OCI-LY3 (cell line): ENCODE measurements at regions not wholly inside any gene's neighbourhood (a gene's known extent, or its start where the extent isn't known, plus 50 kb on each side); places are given as distances from the start of the nearest gene placed in this dataset.

Experiments
- H2AFZ ChIP-seq: fragments of 200-600, 300-600 bp; shearing (Covaris generic); 2 replicates; pipeline ENCODE4 v1.6.0; 2014; ENCODE audit warnings: antibody characterized with exemption, low read depth, low read length
- H3K27ac ChIP-seq: fragments of 200-600, 300-600 bp; sonication (generic); 2 replicates; pipeline ENCODE4 v1.5.1; 2014; ENCODE audit warnings: mild to moderate bottlenecking, low read length, moderate library complexity, mixed read lengths
- H3K27me3 ChIP-seq: fragments of 200-600, 300-600 bp; sonication (generic); 2 replicates; pipeline ENCODE4 v1.6.1; 2014; ENCODE audit warnings: low read depth, low read length, mixed read lengths
- H3K36me3 ChIP-seq: fragments of 200-600, 300-600 bp; sonication (generic); replicated peaks from 2 replicates; pipeline ENCODE3; 2014; ENCODE audit warnings: low read depth, low read length, mixed read lengths
- H3K4me1 ChIP-seq: fragments of 300-600, 200-600 bp; sonication (generic); 2 replicates; pipeline ENCODE4 v1.6.1; 2014; ENCODE audit warnings: low read length, mixed read lengths
- H3K4me2 ChIP-seq: fragments of 200-600, 300-600 bp; sonication (generic); 2 replicates; pipeline ENCODE4 v1.6.1; 2014; ENCODE audit warnings: low read length, mixed read lengths
- H3K4me3 ChIP-seq: fragments of 300-600, 200-600 bp; sonication (generic); 2 replicates; pipeline ENCODE4 v1.5.1; 2014; ENCODE audit warnings: antibody characterized with exemption, mild to moderate bottlenecking, low read length, moderate library complexity
- H3K79me2 ChIP-seq: fragments of 300-600, 200-600 bp; shearing (Covaris generic); 2 replicates; pipeline ENCODE4 v1.6.1; 2014; ENCODE audit warnings: mild to moderate bottlenecking, low read length, mixed read lengths
- H3K9ac ChIP-seq: fragments of 300-600, 200-600 bp; shearing (Covaris generic); 2 replicates; pipeline ENCODE4 v1.6.0; 2014; ENCODE audit warnings: mild to moderate bottlenecking, low read length, moderate library complexity
- H3K9me3 ChIP-seq: fragments of 200-600, 300-600 bp; shearing (Covaris generic); 2 replicates; pipeline ENCODE4 v1.6.1; 2014; ENCODE audit warnings: low read length, mixed read lengths; ENCODE audit not compliant: insufficient read depth
- H4K20me1 ChIP-seq: fragments of 200-600, 300-600 bp; sonication (generic); 2 replicates; pipeline ENCODE4 v1.6.1; 2016; ENCODE audit warnings: low read length, mixed read lengths; ENCODE audit not compliant: insufficient read depth
- EZH2phosphoT487 ChIP-seq: fragments of 200-600 bp; shearing (Covaris generic); IDR thresholded peaks from 2 replicates; pipeline ENCODE4 v1.6.1; 2018; ENCODE audit warnings: antibody characterized with exemption, mixed run types, low read depth
- TF ChIP-seq, protein P1 (sequence below): fragments of 200-600, 300-600 bp; sonication (generic); IDR thresholded peaks from 2 replicates; pipeline ENCODE4 v1.5.1; 2014; ENCODE audit warnings: antibody characterized with exemption, low read length, low read depth

GRCh38 chr3:40624189-40624769 is 99.5 kb downstream of the ZNF621 start:
- Histone ChIP-seq H3K4me2 (no peak overlapping the region), H3K36me3 (no peaks in the 10 kb centered on the region), H3K27ac (no peak overlapping the region), H3K9me3 (peaks cover 17% of the 10 kb centered on the region), H3K4me1 (peaks cover 7% of the 10 kb centered on the region), H4K20me1 (no peaks in the 10 kb centered on the region), H3K27me3 (no peaks in the 10 kb centered on the region), H3K9ac (no peak overlapping the region), H2AFZ (no peak overlapping the region), H3K4me3 (no peak overlapping the region), H3K79me2 (no peaks in the 10 kb centered on the region)
- TF ChIP-seq, protein P1, sequence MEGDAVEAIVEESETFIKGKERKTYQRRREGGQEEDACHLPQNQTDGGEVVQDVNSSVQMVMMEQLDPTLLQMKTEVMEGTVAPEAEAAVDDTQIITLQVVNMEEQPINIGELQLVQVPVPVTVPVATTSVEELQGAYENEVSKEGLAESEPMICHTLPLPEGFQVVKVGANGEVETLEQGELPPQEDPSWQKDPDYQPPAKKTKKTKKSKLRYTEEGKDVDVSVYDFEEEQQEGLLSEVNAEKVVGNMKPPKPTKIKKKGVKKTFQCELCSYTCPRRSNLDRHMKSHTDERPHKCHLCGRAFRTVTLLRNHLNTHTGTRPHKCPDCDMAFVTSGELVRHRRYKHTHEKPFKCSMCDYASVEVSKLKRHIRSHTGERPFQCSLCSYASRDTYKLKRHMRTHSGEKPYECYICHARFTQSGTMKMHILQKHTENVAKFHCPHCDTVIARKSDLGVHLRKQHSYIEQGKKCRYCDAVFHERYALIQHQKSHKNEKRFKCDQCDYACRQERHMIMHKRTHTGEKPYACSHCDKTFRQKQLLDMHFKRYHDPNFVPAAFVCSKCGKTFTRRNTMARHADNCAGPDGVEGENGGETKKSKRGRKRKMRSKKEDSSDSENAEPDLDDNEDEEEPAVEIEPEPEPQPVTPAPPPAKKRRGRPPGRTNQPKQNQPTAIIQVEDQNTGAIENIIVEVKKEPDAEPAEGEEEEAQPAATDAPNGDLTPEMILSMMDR = no peak
- no peak for TF ChIP-seq EZH2phosphoT487

- Histone ChIP-seq H3K79me2 (no peaks in the 10 kb centered on the region), H3K4me1 (peaks cover 7% of the 10 kb centered on the region), H4K20me1 (no peaks in the 10 kb centered on the region), H3K27ac (no peak overlapping the region), H3K9ac (no peak overlapping the region), H3K9me3 (peaks cover 19% of the 10 kb centered on the region), H3K27me3 (no peaks in the 10 kb centered on the region), H3K4me3 (no peak overlapping the region), H3K4me2 (no peak overlapping the region), H2AFZ (no peak overlapping the region), H3K36me3 (no peaks in the 10 kb centered on the region)
- TF ChIP-seq, protein P1 = no peak
- no peak for TF ChIP-seq EZH2phosphoT487
These were observed 102.3 kb downstream of the ZNF621 start for GRCh38 chr3:40627095-40627494.

DNA sequence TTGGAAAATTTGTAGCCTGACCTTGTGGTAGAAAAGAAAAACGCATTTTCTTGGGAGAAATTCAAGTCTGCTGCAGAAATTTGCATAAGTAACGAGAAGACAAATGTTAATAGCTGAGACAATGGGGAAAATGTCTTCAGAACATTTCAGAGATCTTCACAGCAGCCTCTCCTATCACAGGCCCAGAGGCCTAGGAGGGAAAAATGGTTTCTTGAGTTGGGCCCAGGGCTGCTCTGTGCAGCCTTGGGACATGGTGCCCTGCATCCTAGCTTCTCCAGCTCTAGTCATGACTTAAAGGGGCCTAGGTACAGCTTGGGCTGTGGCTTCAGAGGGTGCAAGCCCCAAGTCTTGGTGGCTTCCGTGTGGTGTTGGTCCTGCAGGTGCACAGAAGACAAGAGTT is 104.2 kb downstream of the ZNF621 start:
- TF ChIP-seq EZH2phosphoT487 = no peak
- TF ChIP-seq, protein P1 = no peak
- no peaks in the 10 kb centered on the region for H4K20me1 ChIP-seq
- no peak overlapping the region for H3K4me3 ChIP-seq
- no peaks in the 10 kb centered on the region for H3K79me2 ChIP-seq
- H3K27ac ChIP-seq = no peak overlapping the region
- H3K36me3 ChIP-seq = no peaks in the 10 kb centered on the region
- H2AFZ ChIP-seq = no peak overlapping the region
- no peaks in the 10 kb centered on the region for H3K27me3 ChIP-seq
- 0 out of 2 replicates have a peak, but pooled peaks cover under 1% of the 10 kb centered on the region for H3K4me1 ChIP-seq
- H3K9ac ChIP-seq = no peak overlapping the region
- no peak overlapping the region for H3K4me2 ChIP-seq
- H3K9me3 ChIP-seq = peaks cover 18% of the 10 kb centered on the region

GRCh38 chr3:40631341-40631995 is 106.7 kb downstream of the ZNF621 start:
- Histone ChIP-seq H2AFZ (no peak overlapping the region), H3K27me3 (no peaks in the 10 kb centered on the region), H3K9me3 (peaks cover 9% of the 10 kb centered on the region; the same call in 1 of the 2 replicates), H3K4me2 (no peak overlapping the region), H3K36me3 (no peaks in the 10 kb centered on the region), H4K20me1 (no peaks in the 10 kb centered on the region), H3K4me3 (no peak overlapping the region), H3K27ac (no peak overlapping the region), H3K4me1 (no peaks in the 10 kb centered on the region), H3K79me2 (no peaks in the 10 kb centered on the region), H3K9ac (no peak overlapping the region)
- TF ChIP-seq EZH2phosphoT487 = no peak
- TF ChIP-seq, protein P1 = no peak
